ENCODE measurements at regions not wholly inside any gene's neighbourhood (a gene's known extent, or its start where the extent isn't known, plus 50 kb on each side); places are given as distances from the start of the nearest gene placed in this dataset.

DNA sequence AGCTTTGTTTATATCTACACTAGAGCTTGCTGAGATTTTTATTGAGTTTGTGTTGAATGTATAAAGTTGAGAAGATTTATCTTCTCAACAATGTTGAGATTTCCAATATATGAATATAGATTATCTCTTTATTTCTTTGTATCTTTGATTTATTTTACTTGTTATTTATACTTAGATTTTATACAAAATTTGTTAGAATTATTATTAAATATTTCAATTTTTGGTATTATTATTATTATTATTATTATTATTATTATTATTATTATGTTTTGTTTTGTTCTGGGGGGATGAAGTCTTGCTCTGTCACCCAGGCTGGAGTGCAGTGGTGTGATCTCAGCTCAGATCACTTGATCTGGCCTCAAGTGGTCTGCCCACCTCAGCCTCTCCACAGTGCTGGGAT lies 322.5 kb downstream of the PPARGC1A start:
- DNase-seq (ENCODE audit: low spot score in 2 of 2) = no peak
- no peak overlapping the region for H3K27ac ChIP-seq
- no peaks in the 10 kb centered on the region for H3K27me3 ChIP-seq
- H3K9me3 ChIP-seq = no peaks in the 10 kb centered on the region
- H3K4me3 ChIP-seq = no peak overlapping the region
- TF ChIP-seq CTCF (IDR thresholded peaks at IDR 0.05) = no peak
- H3K36me3 ChIP-seq = no peaks in the 10 kb centered on the region
- intact Hi-C loops (cut with DNase I) = no loop called here
- H3K4me1 ChIP-seq = no peaks in the 10 kb centered on the region

DNA sequence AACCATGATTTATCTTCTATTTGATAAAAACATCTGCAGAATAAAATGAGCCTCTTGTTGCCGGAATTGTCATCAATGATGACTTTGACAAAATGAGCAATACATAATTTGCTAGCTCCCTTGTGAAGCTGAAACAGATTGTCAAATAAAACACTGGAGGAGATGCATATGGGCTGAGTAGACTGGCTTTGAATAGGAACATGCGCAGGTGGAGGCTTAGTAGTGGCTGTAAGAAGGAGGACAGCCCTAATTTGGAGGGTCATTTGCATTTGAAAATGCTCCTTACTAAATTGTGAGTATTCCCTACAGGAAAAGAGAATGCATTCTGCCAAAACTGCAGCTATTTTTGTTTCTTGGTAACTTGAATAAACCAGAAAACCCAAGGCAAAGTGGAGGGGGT lies 329.1 kb downstream of the PPARGC1A start:
- Histone ChIP-seq H3K27ac (no peak overlapping the region), H3K9me3 (no peaks in the 10 kb centered on the region), H3K36me3 (no peaks in the 10 kb centered on the region), H3K4me1 (no peaks in the 10 kb centered on the region), H3K27me3 (no peaks in the 10 kb centered on the region), H3K4me3 (no peak overlapping the region)
- intact Hi-C loops (cut with DNase I) = no loop called here
- no peak for DNase-seq (ENCODE audit: low spot score in 2 of 2)
- no peak for TF ChIP-seq CTCF (IDR thresholded peaks at IDR 0.05)

- no peak overlapping the region for H3K4me3 ChIP-seq
- H3K27ac ChIP-seq = no peak overlapping the region
- intact Hi-C loops (cut with DNase I) = no loop called here
- H3K4me1 ChIP-seq = no peaks in the 10 kb centered on the region
- no peak for DNase-seq (ENCODE audit: low spot score in 2 of 2)
- TF ChIP-seq CTCF (IDR thresholded peaks at IDR 0.05) = no peak
- H3K27me3 ChIP-seq = no peaks in the 10 kb centered on the region
- H3K9me3 ChIP-seq = no peaks in the 10 kb centered on the region
- no peaks in the 10 kb centered on the region for H3K36me3 ChIP-seq
These were observed 331.7 kb downstream of the PPARGC1A start for GRCh38 chr4:23558101-23558500.

GRCh38 chr4:23547601-23548000 lies 342.2 kb downstream of the PPARGC1A start:
- no peaks in the 10 kb centered on the region for H3K27me3 ChIP-seq
- no peaks in the 10 kb centered on the region for H3K36me3 ChIP-seq
- no peak overlapping the region for H3K27ac ChIP-seq
- intact Hi-C loops (cut with DNase I) = no loop called here
- no peaks in the 10 kb centered on the region for H3K4me1 ChIP-seq
- H3K9me3 ChIP-seq = no peaks in the 10 kb centered on the region
- DNase-seq (ENCODE audit: low spot score in 2 of 2) = no peak
- TF ChIP-seq CTCF (IDR thresholded peaks at IDR 0.05) = no peak
- no peak overlapping the region for H3K4me3 ChIP-seq

GRCh38 chr4:23547096-23547495 lies 342.8 kb downstream of the PPARGC1A start:
- no peaks in the 10 kb centered on the region for H3K27me3 ChIP-seq
- no peak for DNase-seq (ENCODE audit: low spot score in 2 of 2)
- no peak for TF ChIP-seq CTCF (IDR thresholded peaks at IDR 0.05)
- intact Hi-C loops (cut with DNase I) = no loop called here
- no peak overlapping the region for H3K4me3 ChIP-seq
- no peaks in the 10 kb centered on the region for H3K9me3 ChIP-seq
- no peaks in the 10 kb centered on the region for H3K36me3 ChIP-seq
- H3K27ac ChIP-seq = no peak overlapping the region
- H3K4me1 ChIP-seq = no peaks in the 10 kb centered on the region

DNA sequence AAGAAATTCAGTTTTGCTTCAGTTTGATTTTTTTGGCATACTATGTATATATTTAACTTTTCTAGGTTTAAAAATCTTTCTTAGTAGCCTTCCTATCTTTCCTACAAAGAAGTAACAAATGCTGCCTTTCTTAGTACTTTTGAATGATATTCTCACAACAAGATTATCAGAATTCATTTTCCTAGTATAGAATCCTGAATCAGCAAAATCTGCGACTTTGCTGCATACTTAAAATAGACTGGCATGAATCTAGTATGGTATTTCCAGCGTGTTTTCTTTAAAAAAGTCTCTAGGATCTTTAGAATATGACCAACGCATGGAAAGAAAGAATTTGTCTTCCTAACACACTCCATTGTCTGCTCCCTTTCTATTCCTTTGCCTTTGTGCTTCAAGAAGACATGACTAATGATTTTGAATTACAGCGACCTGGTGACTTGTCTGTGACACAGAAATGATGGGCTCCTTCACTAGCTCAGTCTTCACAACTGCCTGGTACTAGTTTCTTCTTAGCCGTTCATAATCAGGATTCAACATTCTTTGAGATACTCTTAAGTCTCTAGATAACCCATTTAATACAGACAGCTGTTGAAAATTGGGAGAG lies 349.8 kb downstream of the PPARGC1A start:
- Histone ChIP-seq H3K27me3 (no peaks in the 10 kb centered on the region), H3K36me3 (no peaks in the 10 kb centered on the region), H3K4me3 (no peak overlapping the region), H3K9me3 (no peaks in the 10 kb centered on the region), H3K4me1 (no peaks in the 10 kb centered on the region), H3K27ac (no peak overlapping the region)
- TF ChIP-seq CTCF (IDR thresholded peaks at IDR 0.05) = no peak
- DNase-seq (ENCODE audit: low spot score in 2 of 2) = no peak
- intact Hi-C loops (cut with DNase I) = no loop called here
